NCI-H1092 (cell line): ENCODE measurements at regions not wholly inside any gene's neighbourhood (a gene's known extent, or its start where the extent isn't known, plus 50 kb on each side); places are given as distances from the start of the nearest gene placed in this dataset.
"Not testable (repeated sequence)": the region's sequence is repeated elsewhere in the genome, so short reads cannot be mapped to it uniquely, and the experiment has no call there.

Experiments
- DNase-seq: peaks from one replicate; lab custom pipeline; 2025; lab: John Stamatoyannopoulos, UW

GRCh38 chrX:122565952-122566351 lies 618.1 kb upstream of the GRIA3 start:
- no peak for DNase-seq

- no peak for DNase-seq
Measured at GRCh38 chrX:122566401-122566800, 617.7 kb upstream of the GRIA3 start.

GRCh38 chrX:122567911-122568310 lies 616.2 kb upstream of the GRIA3 start:
- no peak for DNase-seq

GRCh38 chrX:122572461-122572860 lies 611.6 kb upstream of the GRIA3 start:
- no peak for DNase-seq

- DNase-seq = no peak
Measured at GRCh38 chrX:122579036-122579435, 605.0 kb upstream of the GRIA3 start.

GRCh38 chrX:122579526-122579925 lies 604.6 kb upstream of the GRIA3 start:
- DNase-seq = no peak

- no peak for DNase-seq
Measured at GRCh38 chrX:122582280-122582974, 601.7 kb upstream of the GRIA3 start.

GRCh38 chrX:122582975-122583305 lies 601.1 kb upstream of the GRIA3 start:
- no peak for DNase-seq

GRCh38 chrX:122583551-122583950 lies 600.5 kb upstream of the GRIA3 start:
- DNase-seq = no peak

GRCh38 chrX:122584981-122585380 lies 599.1 kb upstream of the GRIA3 start:
- DNase-seq = no peak

- no peak for DNase-seq
Measured at GRCh38 chrX:122586831-122587230, 597.2 kb upstream of the GRIA3 start.

GRCh38 chrX:122591546-122591945 lies 592.5 kb upstream of the GRIA3 start:
- DNase-seq = no peak

- no peak for DNase-seq
Measured at GRCh38 chrX:122596998-122597397, 587.1 kb upstream of the GRIA3 start.

- DNase-seq = no peak
Measured at GRCh38 chrX:122622795-122623194, 561.3 kb upstream of the GRIA3 start.

GRCh38 chrX:122625239-122625638 lies 558.8 kb upstream of the GRIA3 start:
- no peak for DNase-seq

GRCh38 chrX:122625821-122626220 lies 558.3 kb upstream of the GRIA3 start:
- no peak for DNase-seq

- no peak for DNase-seq
Measured at GRCh38 chrX:122626871-122627270, 557.2 kb upstream of the GRIA3 start.

GRCh38 chrX:122641136-122641535 lies 542.9 kb upstream of the GRIA3 start:
- no peak for DNase-seq

GRCh38 chrX:122641826-122642225 lies 542.3 kb upstream of the GRIA3 start:
- no peak for DNase-seq

- DNase-seq = not testable (repeated sequence)
Measured at GRCh38 chrX:122655256-122655655, 528.8 kb upstream of the GRIA3 start.

- DNase-seq = no peak
Measured at GRCh38 chrX:122666601-122667000, 517.5 kb upstream of the GRIA3 start.

GRCh38 chrX:122667667-122668066 lies 516.4 kb upstream of the GRIA3 start:
- no peak for DNase-seq

GRCh38 chrX:122703762-122704161 lies 480.3 kb upstream of the GRIA3 start:
- DNase-seq = no peak

GRCh38 chrX:122739770-122740169 lies 444.3 kb upstream of the GRIA3 start:
- no peak for DNase-seq

- no peak for DNase-seq
Measured at GRCh38 chrX:122770581-122770980, 413.5 kb upstream of the GRIA3 start.
